Kidney (tissue), 13 donors: ENCODE measurements at regions not wholly inside any gene's neighbourhood (a gene's known extent, or its start where the extent isn't known, plus 50 kb on each side); places are given as distances from the start of the nearest gene placed in this dataset.

Experiments used
- DNase-seq, 5 donors: peaks; one replicate each; pipeline ENCODE4 v3.0.0-alpha.2; 2013 to 2020
- FAIRE-seq: peaks from 2 replicates; lab custom pipeline; 2012; peaks lifted over from hg19 to GRCh38; lab: Jason Lieb, UNC
- H3K27ac ChIP-seq, 2 donors: one replicate each; pipeline ENCODE4 v1.7.0; 2013; ENCODE audit warnings: low read depth in 2 of 2, low read length in 2 of 2, inconsistent platforms in 1 of 2
- H3K27me3 ChIP-seq: one replicate; pipeline ENCODE4 v1.7.1; 2013; ENCODE audit warnings: low read length, inconsistent platforms; ENCODE audit not compliant: control insufficient read depth, insufficient read depth
- H3K36me3 ChIP-seq, 3 donors: one replicate each; pipeline versions ENCODE4 v1.7.0 to v1.7.1; 2013; ENCODE audit warnings: low read length in 3 of 3, control low read depth in 1 of 3, inconsistent platforms in 1 of 3; ENCODE audit not compliant: insufficient read depth in 3 of 3, control insufficient read depth in 2 of 3
- H3K4me1 ChIP-seq, 3 donors: one replicate each; pipeline versions ENCODE4 v1.7.0 to v1.7.1; 2013; ENCODE audit warnings: low read length in 3 of 3, inconsistent platforms in 1 of 3, low read depth in 1 of 3; ENCODE audit not compliant: control insufficient read depth in 2 of 3, insufficient read depth in 2 of 3
- H3K4me3 ChIP-seq, 3 donors: one replicate each; pipeline versions ENCODE4 v1.7.0 to v1.8.1; 2013; ENCODE audit warnings: low read length in 3 of 3, control low read depth in 1 of 3, inconsistent platforms in 1 of 3
- H3K9ac ChIP-seq, 3 donors: one replicate each; pipeline versions ENCODE4 v1.7.0 to v1.7.1; 2013; ENCODE audit warnings: low read length in 3 of 3, control low read depth in 1 of 3, inconsistent platforms in 1 of 3
- H3K9me3 ChIP-seq, 3 donors: one replicate each; pipeline versions ENCODE4 v1.7.0 to v1.7.1; 2013; ENCODE audit warnings: low read length in 3 of 3, control low read depth in 1 of 3, inconsistent platforms in 1 of 3; ENCODE audit not compliant: control insufficient read depth in 2 of 3, insufficient read depth in 1 of 3
- CTCF ChIP-seq: IDR thresholded peaks from 3 replicates; pipeline ENCODE4 v1.5.1; 2012; ENCODE audit warnings: mild to moderate bottlenecking, moderate library complexity, borderline replicate concordance; ENCODE audit not compliant: insufficient read depth; ENCODE audit errors: extremely low read depth
- intact Hi-C: fragments of 100-400 bp; cut with DNase I; formaldehyde crosslinking; loops from one replicate; pipeline ENCODE4 v1.11.1; 2022
- donor health status: control.
- donor health status: control.
- donor health status: control.
- donor health status: control.
- donor health status: control.
- donor health status: DM: yes; HTN: yes; CAD: no.
- donor health status: Normal renal cell carcinoma (clear cell type).

- Histone ChIP-seq H3K27me3 (no peaks in the 10 kb centered on the region), H3K9me3 (no peaks in the 10 kb centered on the region), H3K4me3 (no peak overlapping the region), H3K9ac (no peak overlapping the region), H3K27ac (peak overlapping the region in 1 of 2 donors; percentile 7), H3K36me3 (no peaks in the 10 kb centered on the region), H3K4me1 (peaks cover 0 to 17% (median 4%) of the 10 kb centered on the region in 3 donors)
- intact Hi-C loops = no loop called here
- peak in 1 of 5 donors; percentile 31 for DNase-seq
- no peak for FAIRE-seq
- TF ChIP-seq CTCF = no peak
Observed at GRCh38 chr3:193815246-193816027, 222.4 kb downstream of the OPA1 start.

GRCh38 chr3:193816028-193816395 is 223.0 kb downstream of the OPA1 start:
- DNase-seq (peak in 1 of 5 donors; percentile 28), FAIRE-seq (no peak)
- Histone ChIP-seq H3K9ac (no peak overlapping the region), H3K27me3 (no peaks in the 10 kb centered on the region), H3K27ac (no peak overlapping the region), H3K4me1 (peaks cover 0 to 17% (median 4%) of the 10 kb centered on the region in 3 donors), H3K4me3 (no peak overlapping the region), H3K36me3 (no peaks in the 10 kb centered on the region), H3K9me3 (no peaks in the 10 kb centered on the region)
- intact Hi-C loops = no loop called here
- no peak for TF ChIP-seq CTCF

DNA sequence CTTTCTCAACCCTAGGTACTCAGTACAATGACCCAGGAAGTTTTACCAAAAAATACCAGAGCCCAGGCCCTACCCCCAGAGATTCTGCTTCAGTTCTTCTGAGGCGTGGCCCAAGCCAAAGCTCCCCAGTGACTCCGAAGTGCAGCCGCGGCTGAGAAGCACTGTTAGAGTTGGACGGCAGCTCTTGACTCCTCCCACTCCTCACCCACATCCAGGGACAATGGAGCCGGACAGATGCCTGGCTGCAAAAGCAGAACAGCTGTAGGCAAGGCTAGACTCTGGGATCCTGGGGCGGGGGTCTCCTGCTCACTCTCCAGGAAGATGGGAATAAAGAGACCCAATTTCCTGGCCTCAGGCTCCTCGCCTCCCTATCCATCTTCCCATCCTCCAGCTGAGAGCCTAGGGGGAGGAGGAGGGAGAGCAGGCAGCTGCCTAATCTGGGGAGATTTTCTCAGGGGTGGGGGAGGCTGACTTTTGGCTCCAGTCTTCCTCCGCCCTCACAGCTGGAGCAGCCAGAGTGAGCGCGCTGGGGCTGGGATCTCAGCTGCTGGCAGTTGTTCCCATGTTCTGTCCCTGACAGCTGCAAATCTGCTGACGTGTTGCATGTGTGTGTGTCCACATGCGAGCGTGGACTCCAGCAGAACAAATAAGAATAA is 223.8 kb downstream of the OPA1 start:
- FAIRE-seq = no peak
- intact Hi-C loops = no loop called here
- no peak overlapping the region for H3K9ac ChIP-seq
- H3K4me3 ChIP-seq = no peak overlapping the region
- H3K4me1 ChIP-seq = peaks cover 0 to 17% (median 4%) of the 10 kb centered on the region in 3 donors
- H3K27ac ChIP-seq = no peak overlapping the region
- peak; percentile 80 to 95 (median 87) for DNase-seq
- H3K27me3 ChIP-seq = no peaks in the 10 kb centered on the region
- H3K36me3 ChIP-seq = no peaks in the 10 kb centered on the region
- TF ChIP-seq CTCF = no peak
- no peaks in the 10 kb centered on the region for H3K9me3 ChIP-seq
